Breast epithelium (tissue), 3 donors: ENCODE measurements at regions not wholly inside any gene's neighbourhood (a gene's known extent, or its start where the extent isn't known, plus 50 kb on each side); places are given as distances from the start of the nearest gene placed in this dataset.

Experiments
- POLR2A ChIP-seq: fragments of 450-650 bp; IDR thresholded peaks from one replicate; pipeline ENCODE4 v1.6.1; 2016; ENCODE audit warnings: antibody characterized with exemption, mild to moderate bottlenecking, moderate library complexity
- POLR2AphosphoS5 ChIP-seq, 3 donors: sonication (generic); formaldehyde crosslinking; IDR thresholded peaks; one replicate each; pipeline ENCODE4 v1.6.1; 2017; ENCODE audit warnings: antibody characterized with exemption in 3 of 3
- TF ChIP-seq, protein P1 (sequence below), 3 donors: fragments of 450-650 bp; IDR thresholded peaks; one replicate each; pipeline ENCODE4 v1.5.1; 2016 to 2017; ENCODE audit warnings: antibody characterized with exemption in 3 of 3, mild to moderate bottlenecking in 3 of 3, moderate library complexity in 3 of 3

- TF ChIP-seq, protein P1, sequence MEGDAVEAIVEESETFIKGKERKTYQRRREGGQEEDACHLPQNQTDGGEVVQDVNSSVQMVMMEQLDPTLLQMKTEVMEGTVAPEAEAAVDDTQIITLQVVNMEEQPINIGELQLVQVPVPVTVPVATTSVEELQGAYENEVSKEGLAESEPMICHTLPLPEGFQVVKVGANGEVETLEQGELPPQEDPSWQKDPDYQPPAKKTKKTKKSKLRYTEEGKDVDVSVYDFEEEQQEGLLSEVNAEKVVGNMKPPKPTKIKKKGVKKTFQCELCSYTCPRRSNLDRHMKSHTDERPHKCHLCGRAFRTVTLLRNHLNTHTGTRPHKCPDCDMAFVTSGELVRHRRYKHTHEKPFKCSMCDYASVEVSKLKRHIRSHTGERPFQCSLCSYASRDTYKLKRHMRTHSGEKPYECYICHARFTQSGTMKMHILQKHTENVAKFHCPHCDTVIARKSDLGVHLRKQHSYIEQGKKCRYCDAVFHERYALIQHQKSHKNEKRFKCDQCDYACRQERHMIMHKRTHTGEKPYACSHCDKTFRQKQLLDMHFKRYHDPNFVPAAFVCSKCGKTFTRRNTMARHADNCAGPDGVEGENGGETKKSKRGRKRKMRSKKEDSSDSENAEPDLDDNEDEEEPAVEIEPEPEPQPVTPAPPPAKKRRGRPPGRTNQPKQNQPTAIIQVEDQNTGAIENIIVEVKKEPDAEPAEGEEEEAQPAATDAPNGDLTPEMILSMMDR (IDR thresholded peaks at IDR 0.05), result no peak
- no peak for TF ChIP-seq POLR2AphosphoS5 (IDR thresholded peaks at IDR 0.05)
- no peak for TF ChIP-seq POLR2A
Measured at GRCh38 chr6:145380186-145380585, 355.1 kb downstream of the EPM2A start.
